GM12892 (cell line): ENCODE measurements at regions not wholly inside any gene's neighbourhood (a gene's known extent, or its start where the extent isn't known, plus 50 kb on each side); places are given as distances from the start of the nearest gene placed in this dataset.

ENCODE experiments used
- POLR2A ChIP-seq: IDR thresholded peaks from 2 replicates; pipeline ENCODE4 v1.6.1; 2011; ENCODE audit warnings: low read depth, low read length, control low read depth
- POLR2AphosphoS5 ChIP-seq: IDR thresholded peaks from 2 replicates; pipeline ENCODE4 v1.6.1; 2011; ENCODE audit warnings: low read depth, low read length, control low read depth
- TAF1 ChIP-seq: IDR thresholded peaks from 2 replicates; pipeline ENCODE4 v1.6.1; 2011; ENCODE audit warnings: low read depth, mild to moderate bottlenecking, control low read depth, low read length, borderline replicate concordance

GRCh38 chr13:50167224-50167947 is 152.1 kb downstream of the KCNRG start:
- TF ChIP-seq POLR2A = no peak
- TF ChIP-seq POLR2AphosphoS5 = no peak
- no peak for TF ChIP-seq TAF1
